ENCODE measurements at regions not wholly inside any gene's neighbourhood (a gene's known extent, or its start where the extent isn't known, plus 50 kb on each side); places are given as distances from the start of the nearest gene placed in this dataset.

- no peak for DNase-seq
Measured at GRCh38 chr9:116101516-116101915, 52.1 kb upstream of the PAPPA start.

- DNase-seq = no peak
Measured at GRCh38 chr9:116102596-116102995, 51.0 kb upstream of the PAPPA start.
